ENCODE measurements at regions not wholly inside any gene's neighbourhood (a gene's known extent, or its start where the extent isn't known, plus 50 kb on each side); places are given as distances from the start of the nearest gene placed in this dataset.

GRCh38 chr4:18113710-18114331, 92.3 kb upstream of the LCORL start:
- TF ChIP-seq, protein P1, sequence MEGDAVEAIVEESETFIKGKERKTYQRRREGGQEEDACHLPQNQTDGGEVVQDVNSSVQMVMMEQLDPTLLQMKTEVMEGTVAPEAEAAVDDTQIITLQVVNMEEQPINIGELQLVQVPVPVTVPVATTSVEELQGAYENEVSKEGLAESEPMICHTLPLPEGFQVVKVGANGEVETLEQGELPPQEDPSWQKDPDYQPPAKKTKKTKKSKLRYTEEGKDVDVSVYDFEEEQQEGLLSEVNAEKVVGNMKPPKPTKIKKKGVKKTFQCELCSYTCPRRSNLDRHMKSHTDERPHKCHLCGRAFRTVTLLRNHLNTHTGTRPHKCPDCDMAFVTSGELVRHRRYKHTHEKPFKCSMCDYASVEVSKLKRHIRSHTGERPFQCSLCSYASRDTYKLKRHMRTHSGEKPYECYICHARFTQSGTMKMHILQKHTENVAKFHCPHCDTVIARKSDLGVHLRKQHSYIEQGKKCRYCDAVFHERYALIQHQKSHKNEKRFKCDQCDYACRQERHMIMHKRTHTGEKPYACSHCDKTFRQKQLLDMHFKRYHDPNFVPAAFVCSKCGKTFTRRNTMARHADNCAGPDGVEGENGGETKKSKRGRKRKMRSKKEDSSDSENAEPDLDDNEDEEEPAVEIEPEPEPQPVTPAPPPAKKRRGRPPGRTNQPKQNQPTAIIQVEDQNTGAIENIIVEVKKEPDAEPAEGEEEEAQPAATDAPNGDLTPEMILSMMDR (IDR thresholded peaks at IDR 0.05): no peak
- TF ChIP-seq POLR2A (IDR thresholded peaks at IDR 0.05) (no peak), EP300 (IDR thresholded peaks at IDR 0.05; ENCODE audit: low read depth) (no peak), POLR2AphosphoS5 (IDR thresholded peaks at IDR 0.05) (no peak)

Measured in transverse colon (tissue), 4 donors.